ENCODE measurements at regions not wholly inside any gene's neighbourhood (a gene's known extent, or its start where the extent isn't known, plus 50 kb on each side); places are given as distances from the start of the nearest gene placed in this dataset.

GRCh38 chr1:34338871-34339270, 162.2 kb downstream of the C1orf94 start:
- no peak overlapping the region for H3K4me3 ChIP-seq (ENCODE audit: low read depth, low read length)
- TF ChIP-seq, protein P1, sequence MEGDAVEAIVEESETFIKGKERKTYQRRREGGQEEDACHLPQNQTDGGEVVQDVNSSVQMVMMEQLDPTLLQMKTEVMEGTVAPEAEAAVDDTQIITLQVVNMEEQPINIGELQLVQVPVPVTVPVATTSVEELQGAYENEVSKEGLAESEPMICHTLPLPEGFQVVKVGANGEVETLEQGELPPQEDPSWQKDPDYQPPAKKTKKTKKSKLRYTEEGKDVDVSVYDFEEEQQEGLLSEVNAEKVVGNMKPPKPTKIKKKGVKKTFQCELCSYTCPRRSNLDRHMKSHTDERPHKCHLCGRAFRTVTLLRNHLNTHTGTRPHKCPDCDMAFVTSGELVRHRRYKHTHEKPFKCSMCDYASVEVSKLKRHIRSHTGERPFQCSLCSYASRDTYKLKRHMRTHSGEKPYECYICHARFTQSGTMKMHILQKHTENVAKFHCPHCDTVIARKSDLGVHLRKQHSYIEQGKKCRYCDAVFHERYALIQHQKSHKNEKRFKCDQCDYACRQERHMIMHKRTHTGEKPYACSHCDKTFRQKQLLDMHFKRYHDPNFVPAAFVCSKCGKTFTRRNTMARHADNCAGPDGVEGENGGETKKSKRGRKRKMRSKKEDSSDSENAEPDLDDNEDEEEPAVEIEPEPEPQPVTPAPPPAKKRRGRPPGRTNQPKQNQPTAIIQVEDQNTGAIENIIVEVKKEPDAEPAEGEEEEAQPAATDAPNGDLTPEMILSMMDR (conservative IDR thresholded peaks at IDR 0.05; ENCODE audit: low read depth, low read length), result no peak
- no peak for DNase-seq (ENCODE audit: low read depth)

DNA sequence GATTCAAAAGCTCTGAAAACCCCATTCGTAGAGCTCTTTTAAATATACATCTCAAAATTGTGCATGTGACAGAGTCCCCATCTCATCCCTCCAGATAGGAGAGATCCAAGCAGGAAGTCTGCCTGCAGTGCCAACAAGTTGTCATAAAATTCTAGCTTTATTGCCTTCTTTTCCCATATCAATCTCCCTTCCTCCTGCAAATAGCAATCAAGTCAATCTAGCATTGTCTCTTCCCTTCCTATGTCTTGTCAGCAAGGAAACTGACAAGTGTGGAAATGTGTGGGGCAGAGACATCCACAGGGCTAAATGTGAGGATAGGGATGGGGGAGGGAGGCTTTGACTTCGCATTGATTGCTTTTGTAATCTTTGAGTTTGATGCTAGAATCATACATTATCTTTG, 165.2 kb downstream of the C1orf94 start:
- no peak for DNase-seq (ENCODE audit: low read depth)
- no peak overlapping the region for H3K4me3 ChIP-seq (ENCODE audit: low read depth, low read length)
- TF ChIP-seq, protein P1 (conservative IDR thresholded peaks at IDR 0.05; ENCODE audit: low read depth, low read length), result no peak

- H3K4me3 ChIP-seq (ENCODE audit: low read depth, low read length), result no peak overlapping the region
- TF ChIP-seq, protein P1 (conservative IDR thresholded peaks at IDR 0.05; ENCODE audit: low read depth, low read length), result no peak
- no peak for DNase-seq (ENCODE audit: low read depth)
Observed at GRCh38 chr1:34342334-34342733, 165.6 kb downstream of the C1orf94 start.

GRCh38 chr1:34346128-34346527, 169.4 kb downstream of the C1orf94 start:
- TF ChIP-seq, protein P1 (conservative IDR thresholded peaks at IDR 0.05; ENCODE audit: low read depth, low read length), result no peak

DNA sequence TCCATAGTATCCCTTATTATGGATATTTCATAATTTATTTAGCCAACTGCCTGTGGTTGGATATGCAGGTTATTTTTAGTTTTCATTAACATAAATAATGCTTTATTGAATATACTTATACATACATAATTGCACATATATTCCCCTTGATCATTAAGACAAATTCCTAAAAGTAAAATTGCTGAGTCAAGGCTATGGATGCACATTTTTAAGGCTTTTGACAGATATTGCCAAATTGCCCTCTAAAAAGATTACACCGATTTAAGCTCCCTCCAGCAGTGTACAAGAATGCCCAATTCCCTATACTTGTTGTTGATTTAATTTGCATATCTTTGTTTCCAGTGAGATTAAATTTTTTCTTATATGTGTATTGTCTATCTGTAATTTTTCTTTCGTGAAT, 176.7 kb downstream of the C1orf94 start:
- no peak overlapping the region for H3K4me3 ChIP-seq (ENCODE audit: low read depth, low read length)
- TF ChIP-seq, protein P1 (conservative IDR thresholded peaks at IDR 0.05; ENCODE audit: low read depth, low read length), result no peak
- no peak for DNase-seq (ENCODE audit: low read depth)

More at GRCh38 chr1:34346128-34346527, 169.4 kb downstream of the C1orf94 start:
- no peak for DNase-seq (ENCODE audit: low read depth)
- H3K4me3 ChIP-seq (ENCODE audit: low read depth, low read length), result no peak overlapping the region

DNA sequence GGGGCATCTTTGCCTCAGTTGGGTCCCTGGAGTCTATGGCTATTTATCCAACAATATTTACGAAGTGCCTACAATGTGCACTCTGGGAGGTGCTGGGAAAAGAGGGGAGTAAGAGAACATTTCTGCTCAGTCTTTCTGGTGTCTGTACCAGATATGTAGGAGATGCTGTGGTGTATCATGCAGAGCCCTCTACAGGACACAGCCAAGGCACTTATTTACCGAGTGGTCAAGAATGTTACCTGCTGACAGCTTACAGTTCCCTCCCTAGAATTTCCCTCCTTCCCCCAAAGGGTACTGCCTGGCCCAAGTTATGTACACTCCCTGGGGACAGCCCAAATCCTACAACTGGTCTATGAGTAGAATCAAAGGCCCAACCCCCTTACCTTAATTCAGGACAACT, 177.7 kb downstream of the C1orf94 start:
- H3K4me3 ChIP-seq (ENCODE audit: low read depth, low read length), result no peak overlapping the region
- no peak for DNase-seq (ENCODE audit: low read depth)
- TF ChIP-seq, protein P1 (conservative IDR thresholded peaks at IDR 0.05; ENCODE audit: low read depth, low read length), result no peak

DNA sequence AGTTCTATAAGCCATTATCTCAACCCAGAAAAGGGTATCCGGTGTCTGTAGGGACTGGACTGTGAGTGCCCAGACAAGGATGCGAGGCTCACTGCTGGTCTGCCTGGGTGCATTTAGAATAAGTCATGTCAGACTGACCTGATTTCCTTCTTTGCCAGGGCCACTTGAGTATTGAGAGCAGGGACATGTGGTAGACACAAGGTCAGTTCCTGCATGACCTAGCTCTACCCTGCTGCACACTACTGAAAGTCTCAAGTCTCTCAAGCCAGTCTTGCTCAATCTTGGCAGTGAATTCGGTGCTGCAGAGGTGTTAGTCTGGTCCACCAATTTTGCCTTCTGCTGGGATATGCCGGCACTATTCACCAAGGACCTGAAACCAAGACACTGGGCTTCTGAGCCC, 180.1 kb downstream of the C1orf94 start:
- no peak for DNase-seq (ENCODE audit: low read depth)
- TF ChIP-seq, protein P1 (conservative IDR thresholded peaks at IDR 0.05; ENCODE audit: low read depth, low read length), result no peak
- H3K4me3 ChIP-seq (ENCODE audit: low read depth, low read length), result no peak overlapping the region

All from choroid plexus epithelial cell (primary cell).